Upper lobe of left lung (tissue), 4 donors: ENCODE measurements at regions not wholly inside any gene's neighbourhood (a gene's known extent, or its start where the extent isn't known, plus 50 kb on each side); places are given as distances from the start of the nearest gene placed in this dataset.
"Not testable (repeated sequence)": the region's sequence is repeated elsewhere in the genome, so short reads cannot be mapped to it uniquely, and the experiment has no call there.

Source experiments
- EP300 ChIP-seq, 4 donors: sonication (generic); formaldehyde crosslinking; IDR thresholded peaks; one replicate each; pipeline ENCODE4 v1.5.1; 2017; ENCODE audit warnings: antibody characterized with exemption in 4 of 4, control low read depth in 2 of 4
- POLR2A ChIP-seq, 4 donors: fragments of 450-650 bp; IDR thresholded peaks; one replicate each; pipeline ENCODE4 v1.5.1; 2016 to 2017; ENCODE audit warnings: antibody characterized with exemption in 4 of 4, mild to moderate bottlenecking in 2 of 4
- POLR2AphosphoS5 ChIP-seq, 2 donors: sonication (generic); formaldehyde crosslinking; IDR thresholded peaks; one replicate each; pipeline ENCODE4 v1.5.1; 2017; ENCODE audit warnings: antibody characterized with exemption in 2 of 2
- TF ChIP-seq, protein P1 (sequence below), 6 experiments: fragments of 450-650 bp in 4 of 6; fragments of 200-600 bp in 2 of 6; sonication (generic) in 2 of 6; IDR thresholded peaks; one replicate each; pipeline ENCODE4 v1.5.1; 2016 to 2019; ENCODE audit warnings: antibody characterized with exemption in 6 of 6

DNA sequence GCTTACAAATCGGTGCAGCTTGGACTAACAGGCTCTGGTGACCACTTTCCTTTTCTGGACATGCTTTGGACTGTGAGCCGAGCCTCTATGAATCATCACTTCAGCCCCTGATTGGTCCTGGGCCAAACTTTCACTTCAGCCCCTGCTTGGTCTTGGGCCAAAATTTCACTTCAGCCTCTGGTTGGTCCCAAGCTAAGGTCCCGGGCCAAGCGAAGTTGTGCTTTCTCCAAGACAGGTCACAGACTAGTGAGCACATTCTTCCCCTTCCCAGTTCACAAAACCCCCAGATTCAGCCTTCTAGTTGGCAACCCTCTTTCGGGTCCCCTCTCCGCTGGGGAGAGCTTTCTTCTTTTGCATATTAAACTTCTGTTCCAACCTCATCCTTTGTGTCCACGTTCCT lies 171.0 kb upstream of the ZNG1E start:
- TF ChIP-seq POLR2AphosphoS5, EP300, POLR2A (IDR thresholded peaks at IDR 0.05): not testable (repeated sequence)
- TF ChIP-seq, protein P1, sequence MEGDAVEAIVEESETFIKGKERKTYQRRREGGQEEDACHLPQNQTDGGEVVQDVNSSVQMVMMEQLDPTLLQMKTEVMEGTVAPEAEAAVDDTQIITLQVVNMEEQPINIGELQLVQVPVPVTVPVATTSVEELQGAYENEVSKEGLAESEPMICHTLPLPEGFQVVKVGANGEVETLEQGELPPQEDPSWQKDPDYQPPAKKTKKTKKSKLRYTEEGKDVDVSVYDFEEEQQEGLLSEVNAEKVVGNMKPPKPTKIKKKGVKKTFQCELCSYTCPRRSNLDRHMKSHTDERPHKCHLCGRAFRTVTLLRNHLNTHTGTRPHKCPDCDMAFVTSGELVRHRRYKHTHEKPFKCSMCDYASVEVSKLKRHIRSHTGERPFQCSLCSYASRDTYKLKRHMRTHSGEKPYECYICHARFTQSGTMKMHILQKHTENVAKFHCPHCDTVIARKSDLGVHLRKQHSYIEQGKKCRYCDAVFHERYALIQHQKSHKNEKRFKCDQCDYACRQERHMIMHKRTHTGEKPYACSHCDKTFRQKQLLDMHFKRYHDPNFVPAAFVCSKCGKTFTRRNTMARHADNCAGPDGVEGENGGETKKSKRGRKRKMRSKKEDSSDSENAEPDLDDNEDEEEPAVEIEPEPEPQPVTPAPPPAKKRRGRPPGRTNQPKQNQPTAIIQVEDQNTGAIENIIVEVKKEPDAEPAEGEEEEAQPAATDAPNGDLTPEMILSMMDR (IDR thresholded peaks at IDR 0.05) = not testable (repeated sequence)
